ENCODE measurements at regions not wholly inside any gene's neighbourhood (a gene's known extent, or its start where the extent isn't known, plus 50 kb on each side); places are given as distances from the start of the nearest gene placed in this dataset.

DNA sequence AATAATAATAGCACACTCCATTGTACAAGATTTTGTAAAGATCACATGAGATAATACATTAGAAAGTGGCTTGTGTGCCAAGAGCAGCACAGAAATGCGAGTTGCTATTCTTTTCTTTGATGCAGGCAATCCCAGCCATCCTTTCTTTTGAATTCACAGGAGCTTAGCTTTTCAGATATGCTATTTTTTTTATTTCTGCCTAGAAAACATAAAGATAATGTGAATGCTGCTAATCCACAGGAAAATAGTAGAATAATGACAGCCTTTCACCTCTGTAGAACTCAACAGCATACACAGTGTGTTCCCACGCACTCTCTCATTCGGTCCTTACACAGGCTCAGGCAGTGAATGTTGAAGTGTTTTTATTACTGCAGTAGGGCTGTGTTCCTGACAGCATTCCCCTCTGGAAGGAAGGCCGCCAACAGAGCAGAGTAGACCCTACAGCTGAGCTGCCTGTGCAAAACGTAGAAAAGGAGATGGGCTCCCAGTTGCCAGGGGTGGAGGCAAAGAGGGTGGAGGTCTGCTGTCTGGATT is 138.8 kb upstream of the TAPT1 start:
- no peak for DNase-seq

DNA sequence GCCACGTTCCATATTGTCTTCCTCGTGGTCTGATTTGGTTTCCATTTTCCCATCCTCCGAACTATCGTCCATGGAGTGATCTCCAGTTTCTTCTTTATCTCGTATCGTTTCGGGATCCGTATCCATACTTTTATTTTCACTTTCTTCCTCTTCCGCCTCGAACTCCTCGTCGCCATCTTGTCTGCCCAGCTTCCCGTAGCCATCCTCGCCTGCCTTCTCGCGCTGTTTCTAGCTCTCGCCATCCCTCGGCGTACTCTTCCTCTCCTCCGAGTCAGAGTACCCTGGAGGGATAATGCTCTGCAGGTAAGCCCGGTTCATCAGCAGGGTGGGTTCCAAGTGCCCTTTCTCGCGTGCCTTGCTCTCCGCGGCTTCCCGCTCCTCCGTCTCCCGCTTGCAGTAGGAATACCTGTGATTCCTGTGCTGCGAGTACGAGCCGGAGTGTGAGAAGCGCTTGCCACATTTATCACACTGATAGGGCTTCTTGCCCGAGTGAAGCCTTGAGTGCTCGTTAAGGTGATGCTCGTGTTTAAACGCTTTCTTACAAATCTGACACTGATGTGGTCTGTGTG is 134.5 kb upstream of the TAPT1 start:
- DNase-seq: no peak

- DNase-seq: no peak
Measured at GRCh38 chr4:16353165-16353564, 126.9 kb upstream of the TAPT1 start.

DNA sequence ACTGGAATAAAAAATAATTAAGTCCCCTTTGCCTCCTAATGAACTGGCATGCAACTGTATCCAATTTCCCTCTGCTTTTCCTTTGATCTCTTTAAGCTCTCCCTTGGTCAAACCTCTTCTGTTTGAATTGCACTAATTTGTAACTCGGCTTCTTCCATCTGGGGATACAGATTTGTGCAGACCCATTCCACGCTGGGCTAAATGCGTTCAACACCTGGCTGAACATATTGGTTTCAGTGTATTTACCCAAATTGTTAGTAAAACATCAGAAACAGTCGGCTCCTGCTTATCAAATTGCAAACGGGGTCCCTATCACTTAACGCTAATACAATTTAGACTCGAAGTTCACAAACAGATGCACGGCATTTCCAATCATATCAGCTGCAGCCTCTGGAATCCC is 124.9 kb upstream of the TAPT1 start:
- no peak for DNase-seq

DNA sequence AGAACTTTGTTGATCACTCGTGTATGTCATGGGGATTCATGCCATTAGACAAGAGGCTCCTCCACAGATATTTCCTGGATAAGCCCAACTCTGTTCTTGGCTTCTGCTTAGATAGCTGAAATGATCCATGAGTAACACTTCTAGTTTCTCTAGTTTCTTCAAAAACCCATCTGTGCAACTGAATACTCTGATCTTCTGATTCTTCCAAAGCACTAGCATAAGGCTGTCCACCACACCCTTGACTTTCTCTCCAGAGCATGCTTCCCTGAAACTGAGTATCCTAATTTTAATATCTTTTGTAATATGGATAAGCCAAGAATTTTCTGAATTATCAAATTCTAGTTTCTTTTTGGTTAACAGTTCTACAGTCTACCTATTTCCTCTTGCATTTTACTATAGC is 118.6 kb upstream of the TAPT1 start:
- DNase-seq: no peak

DNA sequence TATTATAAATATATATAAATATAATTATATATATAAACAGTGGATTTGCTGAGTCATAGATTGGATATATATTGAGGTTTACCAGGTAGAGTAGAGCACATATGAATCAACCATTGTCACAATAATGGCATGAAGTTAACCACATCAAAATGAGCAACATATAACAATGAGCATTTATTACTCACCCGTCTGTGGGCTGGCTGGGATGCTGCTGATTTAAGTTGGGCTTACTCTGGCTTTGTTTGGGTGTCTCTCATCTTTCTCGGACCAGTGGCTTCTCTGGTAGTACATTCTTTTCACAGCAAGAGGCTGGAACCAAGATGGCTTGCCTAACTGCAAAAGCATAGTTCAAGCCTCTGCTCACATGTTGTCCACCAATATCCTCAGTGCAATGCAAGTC is 111.7 kb upstream of the TAPT1 start:
- no peak for DNase-seq

GRCh38 chr4:16334601-16335000 is 108.3 kb upstream of the TAPT1 start:
- no peak for DNase-seq

DNA sequence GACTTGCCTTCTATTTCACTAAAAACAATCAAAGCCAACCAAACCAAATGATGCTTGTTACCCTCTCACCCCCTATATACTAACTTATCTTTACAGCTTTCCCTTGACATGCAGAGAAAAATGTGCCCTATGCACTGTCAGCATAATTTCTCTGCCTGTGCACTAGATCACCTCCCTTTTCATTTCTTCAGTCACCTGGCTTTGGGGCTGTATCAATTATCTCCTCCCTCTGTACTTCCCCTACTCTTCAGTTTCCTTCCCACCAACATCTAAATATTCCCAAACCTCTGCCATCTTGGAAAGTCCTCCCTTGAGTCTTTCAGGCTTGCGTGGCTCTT is 103.5 kb upstream of the TAPT1 start:
- DNase-seq: no peak

DNA sequence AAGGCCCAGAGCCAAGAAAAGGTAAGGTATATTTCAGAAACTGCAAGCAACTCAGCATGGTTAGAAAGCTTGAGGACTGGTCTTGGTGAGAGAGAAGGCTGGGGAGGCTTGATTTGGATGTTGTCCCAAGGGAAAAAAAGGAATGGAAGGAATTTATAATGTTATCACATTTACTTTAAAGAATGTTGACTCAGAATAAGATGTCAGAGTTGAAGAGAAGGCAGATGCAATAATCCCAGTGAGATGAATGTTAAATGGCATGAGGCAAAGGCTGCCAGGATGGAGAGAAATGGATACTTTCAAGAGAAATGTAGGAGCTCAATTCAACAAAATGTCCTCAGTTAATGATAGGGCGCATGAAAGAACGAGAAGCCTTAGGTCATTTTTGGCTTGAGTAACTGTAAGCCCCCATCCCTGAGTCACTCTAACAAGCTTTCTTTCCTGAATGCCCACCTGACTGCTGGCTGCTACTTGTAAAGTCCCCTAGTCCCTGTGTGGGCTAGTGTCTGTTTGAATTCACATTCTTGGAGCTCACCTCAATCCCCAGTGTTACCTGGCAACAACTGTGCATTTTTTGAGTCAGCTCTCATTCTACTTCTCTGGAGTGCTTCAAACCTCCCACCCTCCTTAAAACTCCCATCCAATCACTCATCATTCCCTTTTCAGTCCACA is 103.0 kb upstream of the TAPT1 start:
- no peak for DNase-seq

DNA sequence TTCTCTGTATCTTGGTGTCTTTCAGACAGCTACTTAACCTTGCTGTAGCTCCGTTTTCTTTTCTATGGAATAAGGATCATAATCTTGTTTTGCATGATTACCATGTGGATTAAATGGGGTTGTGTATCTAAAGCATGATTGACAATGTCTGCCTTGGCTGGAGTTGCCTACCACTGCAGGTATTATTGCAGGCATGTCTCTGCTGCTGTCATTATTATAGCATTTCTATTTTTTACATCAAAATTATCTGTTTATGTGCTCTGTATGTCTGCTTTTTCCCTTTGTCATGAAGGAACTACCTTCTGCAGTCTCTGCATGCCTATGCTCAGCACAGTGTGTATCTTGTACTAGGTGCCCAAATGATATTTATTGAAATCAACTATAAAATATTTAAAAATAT is 95.9 kb upstream of the TAPT1 start:
- no peak for DNase-seq

- no peak for DNase-seq
Measured at GRCh38 chr4:16315456-16315855, 89.2 kb upstream of the TAPT1 start.

DNA sequence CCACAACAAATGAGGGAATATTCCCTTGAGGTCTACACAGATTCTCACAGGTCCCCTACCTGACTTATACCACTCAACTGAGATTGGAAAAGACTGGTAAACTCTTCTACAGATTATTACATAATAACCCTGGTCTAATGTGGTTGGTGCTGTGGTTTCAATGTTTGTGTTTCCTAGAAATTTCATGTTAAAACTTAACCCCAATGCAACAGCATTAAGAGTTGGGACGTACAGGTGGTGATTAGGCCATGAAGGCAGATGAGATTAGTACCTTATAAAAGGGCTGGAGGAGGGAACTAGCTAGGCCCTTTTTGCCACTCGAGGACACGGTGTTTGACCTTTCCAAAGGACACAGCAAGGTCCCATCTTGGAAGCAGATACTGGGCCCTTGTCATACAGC is 84.3 kb upstream of the TAPT1 start:
- DNase-seq: no peak

GRCh38 chr4:16302648-16303047 is 76.4 kb upstream of the TAPT1 start:
- no peak for DNase-seq

- DNase-seq: no peak
Measured at GRCh38 chr4:16297003-16297402, 70.7 kb upstream of the TAPT1 start.

DNA sequence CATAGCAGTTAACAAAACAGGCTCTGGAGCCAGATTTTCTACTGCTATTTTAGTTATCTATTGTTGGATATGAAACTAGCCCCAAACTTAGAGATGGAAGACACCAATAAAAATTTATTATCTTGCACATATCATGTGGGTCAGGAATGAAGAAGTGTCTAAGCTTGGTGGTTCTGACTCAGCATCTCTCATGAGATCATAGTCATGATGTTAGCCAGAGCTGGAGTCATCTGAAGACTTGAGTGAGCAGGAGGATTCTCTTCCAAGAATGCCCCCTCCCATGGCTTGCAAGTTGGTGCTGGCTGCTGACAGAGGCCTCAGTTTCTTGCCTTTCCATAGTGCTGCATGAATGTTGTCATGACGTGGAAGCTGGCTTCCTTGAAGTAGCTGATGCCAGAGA is 68.2 kb upstream of the TAPT1 start:
- DNase-seq: no peak

- DNase-seq: no peak
Measured at GRCh38 chr4:16293210-16293838, 67.1 kb upstream of the TAPT1 start.

DNA sequence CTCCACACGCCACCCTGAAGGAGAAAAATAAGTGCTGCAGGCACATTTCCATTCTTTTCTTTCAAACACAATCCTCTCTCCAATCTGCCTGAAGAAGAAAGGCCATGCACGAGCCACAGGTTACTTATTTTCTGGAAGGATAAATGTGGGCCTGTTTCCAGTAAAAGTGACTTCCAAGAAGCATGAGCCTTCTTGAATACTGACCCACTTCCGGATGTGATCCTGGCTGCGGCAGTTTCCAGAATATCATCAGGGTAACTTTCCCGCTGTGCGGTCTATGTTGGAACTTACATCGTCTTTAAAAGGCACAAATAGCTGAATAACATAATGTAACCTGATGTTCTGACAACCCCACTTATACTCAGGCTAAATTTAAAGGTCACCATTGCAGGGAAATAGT is 66.3 kb upstream of the TAPT1 start:
- DNase-seq: no peak

DNA sequence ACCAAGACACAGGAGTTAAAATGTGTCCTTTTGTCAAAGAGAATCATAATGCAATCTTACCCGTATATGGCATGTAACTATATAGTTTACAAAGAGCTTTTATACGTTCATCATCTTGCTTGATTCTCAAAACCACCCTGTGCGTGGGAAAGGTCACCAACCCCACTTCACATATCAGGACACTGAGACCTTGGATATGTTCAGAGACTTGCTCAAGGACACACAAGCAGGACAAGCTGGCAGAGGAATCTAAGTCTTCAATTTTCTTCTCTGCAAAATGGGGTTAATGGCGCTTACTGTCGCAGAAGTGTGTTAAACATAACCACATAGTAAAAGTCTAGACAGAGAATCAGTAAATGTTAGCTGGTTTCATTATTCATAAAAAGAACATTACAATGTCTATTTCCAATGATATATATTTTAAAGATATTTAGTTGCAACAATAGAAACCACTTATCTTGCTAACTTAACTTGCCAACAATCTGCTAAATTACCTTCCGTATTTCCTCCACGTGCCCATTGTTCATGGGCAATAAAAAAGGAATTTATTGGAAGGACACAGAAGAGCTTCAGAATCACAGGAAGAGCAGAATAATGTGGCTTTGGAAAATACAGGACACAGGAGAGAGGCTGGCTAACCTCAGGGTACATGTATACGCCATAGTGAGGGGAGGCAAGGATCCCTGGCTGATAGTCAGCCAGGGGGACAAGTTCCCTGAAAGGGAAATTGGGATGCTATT is 64.6 kb upstream of the TAPT1 start:
- DNase-seq: no peak

GRCh38 chr4:16289897-16290554 is 63.8 kb upstream of the TAPT1 start:
- DNase-seq: peak; percentile 9 to 45

GRCh38 chr4:16284050-16284449 is 57.8 kb upstream of the TAPT1 start:
- DNase-seq: no peak

DNA sequence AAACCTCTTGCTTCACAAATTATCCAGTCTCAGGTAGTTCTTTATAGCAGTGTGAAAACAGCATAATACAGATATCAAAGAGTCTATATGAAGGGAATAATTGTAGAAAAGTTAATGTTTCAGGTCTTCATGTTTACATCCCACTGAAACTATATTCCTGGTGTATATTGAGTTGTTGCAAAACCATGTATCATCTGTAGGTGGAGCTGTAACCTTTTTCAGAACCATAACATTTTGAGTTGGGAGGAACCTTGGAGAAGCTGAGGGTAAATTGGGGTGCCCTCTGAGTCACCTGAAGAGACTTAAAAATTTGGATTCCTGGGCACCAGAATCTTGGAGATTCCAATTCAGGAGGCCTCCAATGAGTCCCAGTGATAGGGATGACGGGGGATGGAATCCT is 51.9 kb upstream of the TAPT1 start:
- DNase-seq: no peak
